ENCODE measurements at regions not wholly inside any gene's neighbourhood (a gene's known extent, or its start where the extent isn't known, plus 50 kb on each side); places are given as distances from the start of the nearest gene placed in this dataset.

- TF ChIP-seq, protein P1, sequence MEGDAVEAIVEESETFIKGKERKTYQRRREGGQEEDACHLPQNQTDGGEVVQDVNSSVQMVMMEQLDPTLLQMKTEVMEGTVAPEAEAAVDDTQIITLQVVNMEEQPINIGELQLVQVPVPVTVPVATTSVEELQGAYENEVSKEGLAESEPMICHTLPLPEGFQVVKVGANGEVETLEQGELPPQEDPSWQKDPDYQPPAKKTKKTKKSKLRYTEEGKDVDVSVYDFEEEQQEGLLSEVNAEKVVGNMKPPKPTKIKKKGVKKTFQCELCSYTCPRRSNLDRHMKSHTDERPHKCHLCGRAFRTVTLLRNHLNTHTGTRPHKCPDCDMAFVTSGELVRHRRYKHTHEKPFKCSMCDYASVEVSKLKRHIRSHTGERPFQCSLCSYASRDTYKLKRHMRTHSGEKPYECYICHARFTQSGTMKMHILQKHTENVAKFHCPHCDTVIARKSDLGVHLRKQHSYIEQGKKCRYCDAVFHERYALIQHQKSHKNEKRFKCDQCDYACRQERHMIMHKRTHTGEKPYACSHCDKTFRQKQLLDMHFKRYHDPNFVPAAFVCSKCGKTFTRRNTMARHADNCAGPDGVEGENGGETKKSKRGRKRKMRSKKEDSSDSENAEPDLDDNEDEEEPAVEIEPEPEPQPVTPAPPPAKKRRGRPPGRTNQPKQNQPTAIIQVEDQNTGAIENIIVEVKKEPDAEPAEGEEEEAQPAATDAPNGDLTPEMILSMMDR (IDR thresholded peaks at IDR 0.05): no peak
- TF ChIP-seq POLR2A (IDR thresholded peaks at IDR 0.05): no peak
Observed at GRCh38 chr6:167448378-167448777, 123.5 kb downstream of the TTLL2 start.

Measured in lower leg skin (tissue), 3 donors.